ENCODE measurements at regions not wholly inside any gene's neighbourhood (a gene's known extent, or its start where the extent isn't known, plus 50 kb on each side); places are given as distances from the start of the nearest gene placed in this dataset.

- no peak for TF ChIP-seq POLR2A (IDR thresholded peaks at IDR 0.05; ENCODE audit: low read length)
- TF ChIP-seq GATA1 (IDR thresholded peaks at IDR 0.05; ENCODE audit: low read depth, low read length), result no peak
Measured at GRCh38 chr1:223034270-223034798, 108.7 kb downstream of the TLR5 start.

Data from erythroblast (primary cell).